Astrocyte (in vitro differentiated cells and primary cell): ENCODE measurements at regions not wholly inside any gene's neighbourhood (a gene's known extent, or its start where the extent isn't known, plus 50 kb on each side); places are given as distances from the start of the nearest gene placed in this dataset.

Experiments
- DNase-seq: peaks from one replicate; pipeline ENCODE4 v3.0.0-alpha.2; 2010; ENCODE audit warnings: low read depth
- FAIRE-seq: peaks from 2 replicates; lab custom pipeline; 2011; peaks lifted over from hg19 to GRCh38; lab: Jason Lieb, UNC
- H2AFZ ChIP-seq: 2 replicates; pipeline ENCODE4 v1.6.0; 2012; ENCODE audit warnings: low read depth, low read length, inconsistent platforms
- H3K27ac ChIP-seq: 2 replicates; pipeline ENCODE4 v1.5.1; 2011; ENCODE audit warnings: low read depth, low read length, inconsistent platforms
- H3K27me3 ChIP-seq: 2 replicates; pipeline ENCODE4 v1.6.0; 2011; ENCODE audit warnings: low read length, inconsistent platforms; ENCODE audit not compliant: insufficient read depth
- H3K36me3 ChIP-seq: 2 replicates; pipeline ENCODE4 v1.5.1; 2011; ENCODE audit warnings: low read length, inconsistent platforms; ENCODE audit not compliant: insufficient read depth
- H3K4me1 ChIP-seq: 2 replicates; pipeline ENCODE4 v1.5.1; 2011; ENCODE audit warnings: low read length, inconsistent platforms; ENCODE audit not compliant: insufficient read depth
- H3K4me2 ChIP-seq: 2 replicates; pipeline ENCODE4 v1.6.0; 2012; ENCODE audit warnings: low read length, inconsistent platforms
- H3K4me3 ChIP-seq: 2 replicates; pipeline ENCODE4 v1.5.1; 2011; ENCODE audit warnings: low read depth, mild to moderate bottlenecking, low read length, inconsistent platforms; ENCODE audit not compliant: insufficient read depth
- H3K79me2 ChIP-seq: 2 replicates; pipeline ENCODE4 v1.6.0; 2012; ENCODE audit warnings: mild to moderate bottlenecking, low read length, inconsistent platforms; ENCODE audit not compliant: insufficient read depth
- H3K9ac ChIP-seq: 2 replicates; pipeline ENCODE4 v1.6.0; 2012; ENCODE audit warnings: mild to moderate bottlenecking, low read length, inconsistent platforms
- H3K9me3 ChIP-seq: 2 replicates; pipeline ENCODE4 v1.5.1; 2012; ENCODE audit warnings: low read depth, mild to moderate bottlenecking, low read length, inconsistent platforms; ENCODE audit not compliant: insufficient read depth
- H4K20me1 ChIP-seq: 2 replicates; pipeline ENCODE4 v1.6.0; 2012; ENCODE audit warnings: low read length, inconsistent platforms; ENCODE audit not compliant: insufficient read depth
- H3K27ac Mint-ChIP-seq: one replicate; pipeline ENCODE4 v1.8.0; 2021; ENCODE audit warnings: mild to moderate bottlenecking, mixed read lengths; ENCODE audit not compliant: unreplicated experiment
- H3K27me3 Mint-ChIP-seq: one replicate; pipeline ENCODE4 v1.8.0; 2021; ENCODE audit warnings: low read depth, mixed read lengths; ENCODE audit not compliant: unreplicated experiment
- H3K36me3 Mint-ChIP-seq: one replicate; pipeline ENCODE4 v1.8.0; 2021; ENCODE audit warnings: low read depth, mixed read lengths; ENCODE audit not compliant: unreplicated experiment
- H3K4me1 Mint-ChIP-seq: one replicate; pipeline ENCODE4 v1.8.0; 2021; ENCODE audit warnings: low read depth, mixed read lengths; ENCODE audit not compliant: unreplicated experiment
- H3K4me3 Mint-ChIP-seq: one replicate; pipeline ENCODE4 v1.8.0; 2021; ENCODE audit warnings: mild to moderate bottlenecking, moderate library complexity, mixed read lengths; ENCODE audit not compliant: unreplicated experiment
- H3K9me3 Mint-ChIP-seq: one replicate; pipeline ENCODE4 v1.8.0; 2021; ENCODE audit warnings: mild to moderate bottlenecking, mixed read lengths; ENCODE audit not compliant: unreplicated experiment
- CTCF ChIP-seq: IDR thresholded peaks from 2 replicates; pipeline ENCODE4 v1.5.1; 2011; ENCODE audit warnings: low read depth, mild to moderate bottlenecking, inconsistent platforms, low read length, moderate library complexity; ENCODE audit not compliant: insufficient read depth
- EZH2 ChIP-seq: IDR thresholded peaks from 2 replicates; pipeline ENCODE4 v1.6.1; 2012; ENCODE audit warnings: mild to moderate bottlenecking, low read length, inconsistent platforms; ENCODE audit not compliant: insufficient read depth

GRCh38 chr6:77313595-77313994 lies 149.7 kb downstream of the HTR1B start:
- H3K27ac Mint-ChIP-seq: no peak overlapping the region
- Histone ChIP-seq H3K4me2 (no peak overlapping the region), H3K4me3 (no peak overlapping the region), H3K27me3 (no peaks in the 10 kb centered on the region), H3K27ac (no peak overlapping the region), H2AFZ (no peak overlapping the region), H4K20me1 (no peaks in the 10 kb centered on the region), H3K79me2 (no peaks in the 10 kb centered on the region), H3K9ac (no peak overlapping the region), H3K4me1 (no peaks in the 10 kb centered on the region), H3K9me3 (no peaks in the 10 kb centered on the region), H3K36me3 (no peaks in the 10 kb centered on the region)
- DNase-seq (no peak), FAIRE-seq (no peak)
- no peak overlapping the region for H3K4me3 Mint-ChIP-seq
- no peaks in the 10 kb centered on the region for H3K36me3 Mint-ChIP-seq
- no peaks in the 10 kb centered on the region for H3K27me3 Mint-ChIP-seq
- TF ChIP-seq EZH2 (no peak), CTCF (no peak)
- no peaks in the 10 kb centered on the region for H3K9me3 Mint-ChIP-seq
- no peaks in the 10 kb centered on the region for H3K4me1 Mint-ChIP-seq

- no peak for FAIRE-seq
- Mint-ChIP-seq H3K4me1 (no peaks in the 10 kb centered on the region), H3K27me3 (no peaks in the 10 kb centered on the region), H3K9me3 (no peaks in the 10 kb centered on the region), H3K27ac (no peak overlapping the region), H3K4me3 (no peak overlapping the region), H3K36me3 (no peaks in the 10 kb centered on the region)
- Histone ChIP-seq H3K27ac (no peak overlapping the region), H2AFZ (no peak overlapping the region), H3K36me3 (no peaks in the 10 kb centered on the region), H3K4me2 (no peak overlapping the region), H3K4me1 (no peaks in the 10 kb centered on the region), H3K4me3 (no peak overlapping the region), H3K79me2 (no peaks in the 10 kb centered on the region), H3K9me3 (no peaks in the 10 kb centered on the region), H3K9ac (no peak overlapping the region), H3K27me3 (no peaks in the 10 kb centered on the region), H4K20me1 (no peaks in the 10 kb centered on the region)
- TF ChIP-seq EZH2 (no peak), CTCF (no peak)
- no peak for DNase-seq
Measured at GRCh38 chr6:77299931-77300330, 163.4 kb downstream of the HTR1B start.

- H3K27me3 Mint-ChIP-seq: no peaks in the 10 kb centered on the region
- Histone ChIP-seq H3K27ac (no peak overlapping the region), H3K4me1 (peaks cover 7% of the 10 kb centered on the region), H3K36me3 (no peaks in the 10 kb centered on the region), H3K4me3 (no peak overlapping the region), H3K4me2 (no peak overlapping the region), H4K20me1 (no peaks in the 10 kb centered on the region), H3K9ac (no peak overlapping the region), H3K9me3 (no peaks in the 10 kb centered on the region), H3K79me2 (no peaks in the 10 kb centered on the region), H2AFZ (no peak overlapping the region), H3K27me3 (no peaks in the 10 kb centered on the region)
- no peak for DNase-seq
- H3K27ac Mint-ChIP-seq: no peak overlapping the region
- TF ChIP-seq EZH2: no peak
- no peak for TF ChIP-seq CTCF
- no peak overlapping the region for H3K4me3 Mint-ChIP-seq
- no peaks in the 10 kb centered on the region for H3K9me3 Mint-ChIP-seq
- H3K4me1 Mint-ChIP-seq: peaks cover 7% of the 10 kb centered on the region
- no peak for FAIRE-seq
- H3K36me3 Mint-ChIP-seq: no peaks in the 10 kb centered on the region
Measured at GRCh38 chr6:77298283-77298682, 165.0 kb downstream of the HTR1B start.
